ENCODE measurements at regions not wholly inside any gene's neighbourhood (a gene's known extent, or its start where the extent isn't known, plus 50 kb on each side); places are given as distances from the start of the nearest gene placed in this dataset.

DNA sequence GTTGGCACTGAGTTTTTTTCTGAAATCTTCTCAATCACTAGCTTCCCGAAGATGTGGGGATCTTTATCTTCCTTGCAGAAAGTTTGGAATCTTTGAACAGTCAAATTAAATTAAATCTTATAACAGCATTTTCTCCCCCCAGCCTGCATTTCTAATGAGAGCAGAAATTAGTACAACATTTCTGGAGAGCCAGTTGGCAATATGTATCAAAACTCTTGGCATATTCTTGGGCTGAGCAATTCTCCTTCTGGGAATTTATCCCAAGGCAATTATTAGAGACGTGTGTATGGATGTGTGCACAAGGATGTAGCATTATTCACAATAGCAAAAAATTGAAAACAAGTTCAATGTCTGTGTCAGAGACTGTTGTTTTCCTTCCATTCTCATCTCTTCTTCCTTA, 159.5 kb downstream of the OLFM4 start:
- Histone ChIP-seq H3K36me3 (no peaks in the 10 kb centered on the region), H3K27me3 (no peaks in the 10 kb centered on the region), H3K27ac (no peak overlapping the region), H3K4me3 (no peak overlapping the region), H3K4me1 (ENCODE audit: insufficient read depth) (no peaks in the 10 kb centered on the region), H3K9me3 (no peaks in the 10 kb centered on the region)
- TF ChIP-seq EP300 (IDR thresholded peaks at IDR 0.05): no peak
- no peak for TF ChIP-seq POLR2A (IDR thresholded peaks at IDR 0.05)
- TF ChIP-seq, protein P1, sequence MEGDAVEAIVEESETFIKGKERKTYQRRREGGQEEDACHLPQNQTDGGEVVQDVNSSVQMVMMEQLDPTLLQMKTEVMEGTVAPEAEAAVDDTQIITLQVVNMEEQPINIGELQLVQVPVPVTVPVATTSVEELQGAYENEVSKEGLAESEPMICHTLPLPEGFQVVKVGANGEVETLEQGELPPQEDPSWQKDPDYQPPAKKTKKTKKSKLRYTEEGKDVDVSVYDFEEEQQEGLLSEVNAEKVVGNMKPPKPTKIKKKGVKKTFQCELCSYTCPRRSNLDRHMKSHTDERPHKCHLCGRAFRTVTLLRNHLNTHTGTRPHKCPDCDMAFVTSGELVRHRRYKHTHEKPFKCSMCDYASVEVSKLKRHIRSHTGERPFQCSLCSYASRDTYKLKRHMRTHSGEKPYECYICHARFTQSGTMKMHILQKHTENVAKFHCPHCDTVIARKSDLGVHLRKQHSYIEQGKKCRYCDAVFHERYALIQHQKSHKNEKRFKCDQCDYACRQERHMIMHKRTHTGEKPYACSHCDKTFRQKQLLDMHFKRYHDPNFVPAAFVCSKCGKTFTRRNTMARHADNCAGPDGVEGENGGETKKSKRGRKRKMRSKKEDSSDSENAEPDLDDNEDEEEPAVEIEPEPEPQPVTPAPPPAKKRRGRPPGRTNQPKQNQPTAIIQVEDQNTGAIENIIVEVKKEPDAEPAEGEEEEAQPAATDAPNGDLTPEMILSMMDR (IDR thresholded peaks at IDR 0.05): no peak
- WGBS, 3 donors: 19 to 34% (median 19%) methylated on average over 2 of the region's 2 CpGs
- DNase-seq: no peak
- intact Hi-C loops (cut with DNase I): no loop called here

DNA sequence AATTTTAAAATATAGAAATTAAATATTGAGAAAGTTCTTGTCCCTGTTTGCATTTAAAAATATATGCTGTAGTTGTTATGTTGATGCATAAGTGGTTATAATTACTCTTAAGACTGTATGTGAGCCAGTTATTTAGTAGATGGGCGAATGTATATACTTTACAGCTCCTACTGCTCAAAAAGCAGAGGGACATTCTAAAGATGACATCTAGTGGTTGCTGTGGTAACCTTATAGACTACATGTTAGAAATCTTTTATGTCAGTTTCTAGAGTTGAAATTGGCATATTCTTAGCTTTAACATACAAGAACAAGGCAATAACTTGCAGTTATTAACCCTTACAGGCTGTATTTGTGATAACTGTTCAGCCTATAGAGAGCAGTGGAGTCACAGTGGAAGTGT, 160.5 kb downstream of the OLFM4 start:
- no peaks in the 10 kb centered on the region for H3K27me3 ChIP-seq
- H3K36me3 ChIP-seq: no peaks in the 10 kb centered on the region
- H3K4me1 ChIP-seq (ENCODE audit: insufficient read depth): no peaks in the 10 kb centered on the region
- 68 to 74% (median 70%) methylated on average over 1 of the region's 1 CpG for WGBS, 3 donors
- no peak for DNase-seq
- H3K27ac ChIP-seq: no peak overlapping the region
- TF ChIP-seq EP300 (IDR thresholded peaks at IDR 0.05) (no peak), POLR2A (IDR thresholded peaks at IDR 0.05) (no peak)
- TF ChIP-seq, protein P1 (IDR thresholded peaks at IDR 0.05): no peak
- H3K9me3 ChIP-seq: no peaks in the 10 kb centered on the region
- no peak overlapping the region for H3K4me3 ChIP-seq
- intact Hi-C loops (cut with DNase I): no loop called here

DNA sequence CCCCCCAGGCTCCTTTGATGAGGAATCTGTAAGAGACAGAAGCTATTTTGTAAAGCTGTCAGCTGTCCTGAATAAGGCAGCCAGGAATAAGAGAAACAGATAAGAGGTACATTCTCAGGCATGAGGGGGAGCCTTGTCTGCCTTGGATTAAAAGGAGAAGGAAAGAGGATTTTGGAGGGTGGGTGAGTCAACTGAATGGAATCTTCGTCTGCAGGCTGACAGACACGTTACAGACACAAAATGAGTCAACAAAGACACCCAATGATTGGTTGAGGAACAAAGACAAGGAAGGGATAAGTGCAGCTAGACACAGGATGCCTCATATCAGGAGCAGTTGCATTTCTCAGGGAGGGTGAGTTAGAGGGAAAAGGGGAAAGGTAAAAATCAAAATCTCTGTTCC, 162.5 kb downstream of the OLFM4 start:
- Histone ChIP-seq H3K36me3 (no peaks in the 10 kb centered on the region), H3K9me3 (no peaks in the 10 kb centered on the region), H3K4me3 (no peak overlapping the region), H3K4me1 (ENCODE audit: insufficient read depth) (no peaks in the 10 kb centered on the region), H3K27ac (no peak overlapping the region), H3K27me3 (no peaks in the 10 kb centered on the region)
- DNase-seq: no peak
- 1 to 12% (median 2%) methylated on average over 2 of the region's 2 CpGs for WGBS, 3 donors
- intact Hi-C loops (cut with DNase I): loop anchor here in 1 of 4 donors (5.0 kb wide), 1 partner anchor 309 kb away; no protein-coding TSS in a partner anchor
- no peak for TF ChIP-seq POLR2A (IDR thresholded peaks at IDR 0.05)
- TF ChIP-seq EP300 (IDR thresholded peaks at IDR 0.05): no peak
- TF ChIP-seq, protein P1 (IDR thresholded peaks at IDR 0.05): no peak

DNA sequence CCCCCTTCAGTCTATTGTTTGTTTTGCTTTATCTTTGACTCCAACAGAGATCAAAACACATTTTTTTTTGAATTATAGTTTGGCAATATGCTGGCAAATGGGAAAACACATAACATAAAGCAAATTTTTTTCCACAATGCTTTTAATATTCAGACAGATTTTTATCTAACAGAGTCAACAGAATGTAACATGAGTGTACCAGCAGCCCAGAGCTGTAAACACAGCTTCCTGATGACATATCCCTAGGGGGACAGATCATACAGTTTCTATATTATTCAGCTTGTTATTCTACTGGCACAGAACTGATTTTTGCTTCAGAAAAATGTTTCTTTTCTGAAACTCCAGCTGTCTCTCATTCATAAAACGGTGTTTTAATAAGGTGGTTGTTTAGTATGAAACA, 168.8 kb downstream of the OLFM4 start:
- H3K36me3 ChIP-seq: no peaks in the 10 kb centered on the region
- H3K4me1 ChIP-seq (ENCODE audit: insufficient read depth): peaks cover 2% of the 10 kb centered on the region
- TF ChIP-seq, protein P1 (IDR thresholded peaks at IDR 0.05): no peak
- TF ChIP-seq POLR2A (IDR thresholded peaks at IDR 0.05): no peak
- TF ChIP-seq EP300 (IDR thresholded peaks at IDR 0.05): no peak
- no peaks in the 10 kb centered on the region for H3K9me3 ChIP-seq
- DNase-seq: no peak
- no peak overlapping the region for H3K27ac ChIP-seq
- intact Hi-C loops (cut with DNase I): no loop called here
- 14 to 33% (median 23%) methylated on average over 1 of the region's 1 CpG for WGBS, 3 donors
- no peaks in the 10 kb centered on the region for H3K27me3 ChIP-seq
- no peak overlapping the region for H3K4me3 ChIP-seq

DNA sequence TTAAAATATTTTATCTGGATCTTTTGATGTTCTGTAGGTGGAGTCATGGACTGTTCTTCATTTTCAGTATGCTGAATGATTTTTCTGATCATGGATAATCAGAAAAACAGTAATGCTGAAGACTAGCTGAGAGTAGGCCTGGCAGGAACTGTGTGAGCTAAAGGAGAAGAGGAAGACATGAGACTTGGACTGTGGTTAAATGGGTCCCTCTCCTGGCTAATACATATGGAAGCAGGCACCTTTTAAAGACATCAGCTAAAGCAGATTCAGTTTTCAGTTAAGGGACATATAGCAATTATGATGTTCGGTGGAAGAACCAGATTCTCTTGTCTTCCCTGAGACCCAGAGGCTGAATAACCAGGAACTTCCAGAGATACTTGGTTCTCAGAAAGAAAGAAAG, 169.4 kb downstream of the OLFM4 start:
- Histone ChIP-seq H3K36me3 (no peaks in the 10 kb centered on the region), H3K4me1 (ENCODE audit: insufficient read depth) (peaks cover 2% of the 10 kb centered on the region), H3K4me3 (no peak overlapping the region), H3K27ac (no peak overlapping the region), H3K27me3 (no peaks in the 10 kb centered on the region), H3K9me3 (no peaks in the 10 kb centered on the region)
- intact Hi-C loops (cut with DNase I): no loop called here
- TF ChIP-seq POLR2A (IDR thresholded peaks at IDR 0.05): no peak
- TF ChIP-seq, protein P1 (IDR thresholded peaks at IDR 0.05): no peak
- no peak for DNase-seq
- WGBS, 3 donors: 74 to 76% (median 76%) methylated on average over 1 of the region's 1 CpG

Measured in ovary (tissue), 7 donors.